IPS-18a (cell line): ENCODE measurements at regions not wholly inside any gene's neighbourhood (a gene's known extent, or its start where the extent isn't known, plus 50 kb on each side); places are given as distances from the start of the nearest gene placed in this dataset.
"Not testable (repeated sequence)": the region's sequence is repeated elsewhere in the genome, so short reads cannot be mapped to it uniquely, and the experiment has no call there.

Experiments used
- H3K27ac ChIP-seq: one replicate; pipeline ENCODE4 v1.5.1; 2013; ENCODE audit warnings: low read length
- H3K27me3 ChIP-seq: one replicate; pipeline ENCODE4 v1.6.1; 2013; ENCODE audit warnings: mild to moderate bottlenecking, low read length; ENCODE audit not compliant: control insufficient read depth, insufficient read depth
- H3K36me3 ChIP-seq: one replicate; pipeline ENCODE4 v1.6.1; 2013; ENCODE audit warnings: low read depth, low read length; ENCODE audit not compliant: control insufficient read depth
- H3K4me1 ChIP-seq: one replicate; pipeline ENCODE4 v1.6.1; 2013; ENCODE audit warnings: low read depth, low read length; ENCODE audit not compliant: control insufficient read depth
- H3K4me3 ChIP-seq: one replicate; pipeline ENCODE4 v1.5.1; 2013; ENCODE audit warnings: low read length
- H3K9ac ChIP-seq: one replicate; pipeline ENCODE4 v1.6.1; 2013; ENCODE audit warnings: mild to moderate bottlenecking, low read length, moderate library complexity
- H3K9me3 ChIP-seq: one replicate; pipeline ENCODE4 v1.6.1; 2013; ENCODE audit warnings: low read depth, low read length; ENCODE audit not compliant: control insufficient read depth

GRCh38 chr1:38730511-38731397 is 128.8 kb downstream of the RRAGC start:
- Histone ChIP-seq H3K27me3 (no peaks in the 10 kb centered on the region), H3K27ac (no peak overlapping the region), H3K9ac (no peak overlapping the region), H3K36me3 (no peaks in the 10 kb centered on the region), H3K9me3 (no peaks in the 10 kb centered on the region), H3K4me1 (peaks cover 39% of the 10 kb centered on the region), H3K4me3 (no peak overlapping the region)

GRCh38 chr1:38728585-38728908 is 131.0 kb downstream of the RRAGC start:
- H3K27ac ChIP-seq = no peak overlapping the region
- H3K9ac ChIP-seq = no peak overlapping the region
- H3K4me3 ChIP-seq = no peak overlapping the region
- no peaks in the 10 kb centered on the region for H3K9me3 ChIP-seq
- peaks cover 39% of the 10 kb centered on the region for H3K4me1 ChIP-seq
- no peaks in the 10 kb centered on the region for H3K27me3 ChIP-seq
- H3K36me3 ChIP-seq = no peaks in the 10 kb centered on the region

GRCh38 chr1:38727684-38728584 is 131.6 kb downstream of the RRAGC start:
- Histone ChIP-seq H3K4me3 (peak overlapping the region; percentile 53), H3K9ac (peak overlapping the region; percentile 58), H3K4me1 (peaks cover 39% of the 10 kb centered on the region), H3K36me3 (no peaks in the 10 kb centered on the region), H3K27ac (peak overlapping the region; percentile 47), H3K9me3 (no peaks in the 10 kb centered on the region), H3K27me3 (no peaks in the 10 kb centered on the region)

GRCh38 chr1:38725321-38725961 is 134.1 kb downstream of the RRAGC start:
- not testable (repeated sequence) for H3K9ac ChIP-seq, H3K27me3 ChIP-seq, H3K27ac ChIP-seq, H3K36me3 ChIP-seq, H3K9me3 ChIP-seq, H3K4me3 ChIP-seq
- H3K4me1 ChIP-seq = peaks cover 32% of the 10 kb centered on the region

GRCh38 chr1:38724160-38725131 is 135.1 kb downstream of the RRAGC start:
- Histone ChIP-seq H3K4me3 (no peak overlapping the region), H3K9me3 (no peaks in the 10 kb centered on the region), H3K27me3 (no peaks in the 10 kb centered on the region), H3K36me3 (no peaks in the 10 kb centered on the region), H3K27ac (no peak overlapping the region), H3K9ac (no peak overlapping the region), H3K4me1 (peaks cover 26% of the 10 kb centered on the region)

GRCh38 chr1:38721816-38722215 is 137.8 kb downstream of the RRAGC start:
- Histone ChIP-seq H3K9me3 (no peaks in the 10 kb centered on the region), H3K36me3 (no peaks in the 10 kb centered on the region), H3K9ac (no peak overlapping the region), H3K27me3 (no peaks in the 10 kb centered on the region), H3K4me3 (no peak overlapping the region), H3K27ac (no peak overlapping the region), H3K4me1 (peaks cover 4% of the 10 kb centered on the region)

GRCh38 chr1:38719880-38720279 is 139.7 kb downstream of the RRAGC start:
- H3K9ac ChIP-seq = no peak overlapping the region
- H3K9me3 ChIP-seq = no peaks in the 10 kb centered on the region
- no peaks in the 10 kb centered on the region for H3K36me3 ChIP-seq
- H3K4me1 ChIP-seq = no peaks in the 10 kb centered on the region
- no peak overlapping the region for H3K4me3 ChIP-seq
- no peaks in the 10 kb centered on the region for H3K27me3 ChIP-seq
- no peak overlapping the region for H3K27ac ChIP-seq

- Histone ChIP-seq H3K27me3 (no peaks in the 10 kb centered on the region), H3K9ac (no peak overlapping the region), H3K27ac (no peak overlapping the region), H3K4me3 (no peak overlapping the region), H3K36me3 (no peaks in the 10 kb centered on the region), H3K4me1 (no peaks in the 10 kb centered on the region), H3K9me3 (no peaks in the 10 kb centered on the region)
Measured at GRCh38 chr1:38718031-38718430, 141.5 kb downstream of the RRAGC start.

GRCh38 chr1:38716229-38716628 is 143.3 kb downstream of the RRAGC start:
- H3K9me3 ChIP-seq = no peaks in the 10 kb centered on the region
- H3K9ac ChIP-seq = no peak overlapping the region
- H3K27ac ChIP-seq = no peak overlapping the region
- H3K4me3 ChIP-seq = no peak overlapping the region
- H3K4me1 ChIP-seq = no peaks in the 10 kb centered on the region
- no peaks in the 10 kb centered on the region for H3K36me3 ChIP-seq
- H3K27me3 ChIP-seq = no peaks in the 10 kb centered on the region

- Histone ChIP-seq H3K4me3 (no peak overlapping the region), H3K9me3 (no peaks in the 10 kb centered on the region), H3K9ac (no peak overlapping the region), H3K4me1 (no peaks in the 10 kb centered on the region), H3K36me3 (no peaks in the 10 kb centered on the region), H3K27me3 (no peaks in the 10 kb centered on the region), H3K27ac (no peak overlapping the region)
Measured at GRCh38 chr1:38715415-38715814, 144.2 kb downstream of the RRAGC start.
